DMS153 treated with DMSO at 0.1 percent for 48 hours (cell line): ENCODE measurements at regions not wholly inside any gene's neighbourhood (a gene's known extent, or its start where the extent isn't known, plus 50 kb on each side); places are given as distances from the start of the nearest gene placed in this dataset.

ENCODE experiments used
- DNase-seq: peaks from one replicate; lab custom pipeline; 2025; ENCODE audit not compliant: unreplicated experiment; lab: John Stamatoyannopoulos, UW

- DNase-seq = no peak
These were observed 77.5 kb downstream of the FOXA2 start for GRCh38 chr20:22506827-22507226.

GRCh38 chr20:22504829-22505377, 79.5 kb downstream of the FOXA2 start:
- no peak for DNase-seq

DNA sequence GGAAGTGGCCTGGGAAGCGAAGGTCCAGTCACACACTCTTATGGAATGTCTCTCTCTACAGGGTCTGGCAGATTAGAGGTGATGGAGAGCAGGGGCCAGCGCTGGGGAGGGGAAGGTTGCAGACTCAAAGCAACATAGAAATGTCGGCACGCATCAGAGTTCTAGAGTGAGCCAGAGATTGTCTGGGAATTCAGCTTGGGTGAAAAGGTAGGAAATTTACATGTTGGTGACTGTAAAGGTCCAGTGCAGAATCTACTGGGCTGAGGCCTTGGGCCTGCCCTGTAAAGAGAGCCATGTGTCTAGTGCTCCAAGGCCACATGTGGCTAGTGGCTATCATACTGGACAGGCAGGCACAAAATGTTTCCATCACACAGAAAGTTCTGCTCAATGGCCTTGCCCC, 80.8 kb downstream of the FOXA2 start:
- no peak for DNase-seq

- no peak for DNase-seq
These were observed 81.6 kb downstream of the FOXA2 start for GRCh38 chr20:22502731-22503191.

DNA sequence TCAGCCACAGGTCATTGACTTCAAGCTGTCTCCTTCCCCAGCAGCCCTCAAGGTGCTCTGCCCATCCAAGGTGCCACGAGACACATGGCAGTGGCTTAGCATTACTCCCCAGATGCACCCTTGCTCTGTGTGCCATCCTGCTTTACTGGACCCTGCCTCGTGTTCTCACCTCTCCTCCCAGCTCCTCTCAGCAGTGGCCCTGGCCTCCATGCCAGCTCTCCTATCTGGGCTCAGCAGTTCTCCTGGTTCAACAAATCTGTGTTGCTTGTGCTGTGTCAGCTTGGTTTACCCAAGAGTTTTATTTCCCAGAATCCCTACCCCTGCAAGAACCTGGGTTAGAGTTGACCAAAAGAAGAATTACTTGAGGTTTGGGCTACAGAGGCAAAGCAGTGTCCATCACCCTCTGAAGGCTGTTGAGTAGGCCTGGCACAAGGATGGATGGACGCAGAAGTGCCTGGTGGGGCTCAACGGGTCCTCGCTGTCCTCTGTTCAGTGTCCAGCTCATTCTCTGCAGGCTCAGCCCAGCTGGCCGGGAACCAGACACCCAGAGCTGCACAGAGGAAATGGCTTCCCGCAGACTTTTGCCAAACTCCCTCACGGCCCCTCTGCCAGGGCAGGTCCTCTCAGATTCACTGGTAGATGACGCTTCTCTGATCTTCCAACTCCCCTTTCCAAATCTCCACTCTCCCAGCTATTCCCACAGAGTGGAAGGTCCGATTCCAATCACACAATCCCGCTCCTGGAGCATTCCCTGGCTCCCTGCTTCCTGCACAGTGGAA, 82.6 kb downstream of the FOXA2 start:
- no peak for DNase-seq

GRCh38 chr20:22501034-22501433, 83.3 kb downstream of the FOXA2 start:
- DNase-seq = no peak

DNA sequence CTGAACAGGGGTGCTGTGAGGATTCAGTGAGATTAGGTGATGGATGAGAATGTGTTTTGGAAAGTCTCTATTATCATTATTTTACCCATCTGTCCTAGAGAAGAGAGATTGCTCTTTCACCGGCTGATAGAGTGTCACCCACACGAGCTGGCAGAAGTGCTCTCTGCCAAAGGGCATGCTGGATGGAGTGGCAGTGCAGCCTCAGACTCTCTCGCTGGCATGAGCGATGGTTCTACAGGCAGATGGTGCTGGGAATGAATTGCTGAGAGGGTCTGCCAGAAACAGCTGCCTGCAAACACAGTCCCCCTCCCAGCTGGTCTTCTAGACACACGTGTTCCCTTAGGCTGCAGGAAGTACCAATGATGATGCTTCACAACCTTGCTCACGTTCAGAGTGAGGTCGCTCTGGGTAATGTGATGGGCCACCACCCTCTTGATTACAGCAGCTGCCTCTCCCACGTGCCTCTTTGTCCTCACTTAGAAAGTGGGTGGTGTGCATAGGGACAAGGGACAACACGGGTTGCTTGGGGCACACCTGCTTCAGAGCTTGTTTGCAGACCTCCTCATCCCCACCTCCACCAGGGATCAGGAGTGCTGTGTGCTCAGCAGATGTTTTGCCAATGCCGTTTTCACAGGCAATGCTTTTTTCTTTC, 84.7 kb downstream of the FOXA2 start:
- DNase-seq = peak; percentile 79

GRCh38 chr20:22496817-22497216, 87.6 kb downstream of the FOXA2 start:
- DNase-seq = no peak

DNA sequence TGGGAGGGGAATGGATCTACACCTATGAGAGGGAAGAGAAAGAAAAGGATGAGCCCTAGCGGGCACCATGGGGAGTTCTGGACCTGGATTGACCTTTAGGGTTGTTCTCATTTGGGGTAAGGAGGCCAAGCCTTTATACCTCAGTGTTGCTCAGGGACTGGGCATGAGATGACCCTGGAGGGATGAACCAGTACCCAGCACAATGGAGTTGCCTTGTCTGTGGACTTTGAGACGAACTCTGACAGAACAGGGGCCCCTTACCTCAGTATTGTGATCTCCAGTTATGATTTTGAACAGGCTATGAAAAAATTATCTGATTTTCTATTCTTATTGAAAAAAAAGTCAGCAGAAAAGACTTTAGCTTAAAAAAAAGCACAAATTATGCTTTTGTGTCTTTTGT, 88.6 kb downstream of the FOXA2 start:
- no peak for DNase-seq

GRCh38 chr20:22495172-22495571, 89.2 kb downstream of the FOXA2 start:
- DNase-seq = no peak

GRCh38 chr20:22492497-22492896, 91.9 kb downstream of the FOXA2 start:
- DNase-seq = no peak

DNA sequence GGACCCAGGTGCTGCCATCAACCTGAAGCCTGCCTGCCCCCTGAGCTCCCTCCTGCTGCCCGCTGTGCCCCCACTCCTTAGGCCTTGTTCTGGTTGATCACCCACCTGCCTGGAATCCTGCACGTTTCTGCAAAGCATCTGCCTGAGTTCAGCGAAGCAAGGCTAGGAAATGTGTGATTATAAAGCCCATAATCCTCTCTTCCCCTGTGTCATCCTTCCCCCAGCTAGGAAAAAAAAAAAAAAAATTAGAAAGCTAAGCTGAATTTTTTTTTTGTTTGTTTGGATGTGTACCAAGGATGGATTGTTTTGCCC, 93.2 kb downstream of the FOXA2 start:
- DNase-seq = no peak

DNA sequence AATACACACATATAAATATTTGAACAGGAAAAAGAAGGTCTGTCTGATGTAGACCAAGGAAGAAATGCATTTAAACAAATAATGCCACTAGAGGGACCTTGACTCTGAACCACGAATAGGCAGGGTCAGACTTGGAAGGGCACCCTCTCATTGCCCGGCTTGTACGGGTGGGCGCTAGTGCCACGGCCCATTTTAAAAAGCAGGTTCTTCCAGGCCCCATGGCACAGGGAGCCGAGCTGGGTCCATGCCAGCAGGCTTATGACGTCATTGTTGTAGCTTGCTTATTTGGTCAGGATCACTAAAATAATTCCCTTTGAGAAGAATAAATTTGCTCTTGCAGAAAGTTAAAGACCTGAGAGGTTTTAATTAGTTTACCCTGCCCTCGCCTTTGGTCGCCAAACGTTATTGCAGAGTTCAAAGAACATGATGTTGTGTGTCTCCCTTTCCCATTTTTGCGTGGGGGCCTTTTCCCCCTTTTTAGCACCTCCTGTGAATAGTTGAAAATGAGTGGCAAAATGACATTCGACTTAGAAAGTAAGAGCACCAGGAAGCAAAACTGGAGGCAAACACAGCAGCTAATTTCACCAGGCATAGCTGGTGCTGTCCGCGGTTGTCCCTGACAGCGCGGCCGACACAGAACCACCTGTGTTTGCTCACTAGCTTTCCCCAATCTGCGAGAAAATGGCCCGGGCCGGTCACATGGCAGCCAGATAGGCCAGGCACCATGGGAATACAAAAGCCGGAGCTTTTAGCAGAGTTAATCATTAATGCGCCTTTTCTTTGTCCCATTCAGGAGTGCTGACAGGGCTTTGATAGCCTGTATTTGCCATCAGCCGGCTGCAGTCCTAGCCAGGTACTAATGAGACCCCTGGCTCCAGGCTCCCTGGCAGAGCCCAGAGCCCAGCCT, 93.8 kb downstream of the FOXA2 start:
- peak; percentile 91 for DNase-seq

DNA sequence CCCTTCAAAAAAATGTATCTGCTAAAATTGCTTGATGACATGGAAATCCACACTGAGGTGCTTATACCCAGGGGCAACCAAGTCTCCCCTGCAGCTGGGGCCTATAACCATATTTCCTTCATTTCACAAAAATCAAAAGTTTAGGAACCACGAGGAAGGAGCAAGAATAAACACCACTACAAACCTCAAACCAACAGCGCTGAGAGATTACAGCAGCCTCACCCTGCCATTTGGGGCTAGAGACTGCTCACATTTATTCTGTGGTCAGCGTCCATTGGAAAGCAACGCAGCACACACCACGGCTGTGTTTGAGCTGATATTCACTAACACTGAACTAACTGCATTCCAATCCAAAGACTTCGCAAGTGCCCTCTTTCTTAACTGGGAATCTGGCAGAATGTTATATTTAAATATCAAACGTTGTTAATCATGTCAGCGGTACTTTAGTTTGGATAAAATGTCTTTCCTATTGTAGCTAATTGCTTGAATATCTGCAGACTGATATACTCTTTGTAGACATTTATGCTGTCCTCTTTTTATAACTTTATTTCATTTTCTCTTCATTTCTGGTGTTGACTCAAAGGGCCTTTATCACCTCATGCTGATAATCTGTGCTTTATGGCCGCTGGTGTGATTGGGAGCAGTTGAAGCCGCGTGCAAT, 94.6 kb downstream of the FOXA2 start:
- DNase-seq = peak; percentile 41

GRCh38 chr20:22480336-22480735, 104.0 kb downstream of the FOXA2 start:
- DNase-seq = no peak

DNA sequence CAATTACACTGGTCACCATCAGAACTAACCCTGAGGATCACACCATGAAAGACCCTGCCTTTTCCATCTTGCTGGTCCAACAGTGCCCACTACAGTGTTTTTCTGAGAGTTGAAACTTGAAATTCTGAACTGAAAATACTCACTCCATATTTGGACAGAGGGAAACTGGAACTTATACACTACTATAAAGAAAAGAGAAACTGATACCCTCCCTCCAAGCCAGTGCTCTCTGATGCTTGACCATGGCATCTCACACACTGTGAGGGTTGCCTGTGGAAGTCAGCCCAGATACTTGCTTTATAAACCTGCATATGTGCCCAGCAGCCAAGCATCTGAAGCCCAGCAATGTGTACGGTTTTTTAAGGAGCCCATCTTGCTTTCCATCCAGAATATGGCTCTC, 108.7 kb downstream of the FOXA2 start:
- DNase-seq = no peak

DNA sequence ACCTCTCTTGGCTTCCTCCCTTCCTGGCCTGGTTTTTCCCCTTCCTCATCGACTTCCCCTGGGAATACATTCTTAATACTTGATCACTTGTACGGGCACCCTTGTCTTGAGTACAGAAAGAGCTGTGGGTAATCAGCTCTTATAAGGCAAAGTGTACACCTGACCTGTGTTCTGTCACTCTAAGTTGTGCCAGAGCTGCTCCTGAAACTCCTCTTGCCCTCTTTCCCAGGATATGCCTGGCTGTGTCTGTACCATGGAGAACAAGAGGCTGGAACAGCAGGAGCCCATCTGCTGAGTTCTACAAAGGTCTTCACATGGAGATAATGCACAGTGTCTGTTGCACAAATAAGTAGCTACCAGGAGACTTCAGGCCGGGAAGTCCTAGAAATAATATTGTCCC, 110.1 kb downstream of the FOXA2 start:
- DNase-seq = no peak

- no peak for DNase-seq
These were observed 111.1 kb downstream of the FOXA2 start for GRCh38 chr20:22473293-22473692.

GRCh38 chr20:22472447-22473100, 111.8 kb downstream of the FOXA2 start:
- no peak for DNase-seq

- DNase-seq = peak; percentile 69
These were observed 113.1 kb downstream of the FOXA2 start for GRCh38 chr20:22471156-22471836.
